ENCODE measurements at regions not wholly inside any gene's neighbourhood (a gene's known extent, or its start where the extent isn't known, plus 50 kb on each side); places are given as distances from the start of the nearest gene placed in this dataset.

DNA sequence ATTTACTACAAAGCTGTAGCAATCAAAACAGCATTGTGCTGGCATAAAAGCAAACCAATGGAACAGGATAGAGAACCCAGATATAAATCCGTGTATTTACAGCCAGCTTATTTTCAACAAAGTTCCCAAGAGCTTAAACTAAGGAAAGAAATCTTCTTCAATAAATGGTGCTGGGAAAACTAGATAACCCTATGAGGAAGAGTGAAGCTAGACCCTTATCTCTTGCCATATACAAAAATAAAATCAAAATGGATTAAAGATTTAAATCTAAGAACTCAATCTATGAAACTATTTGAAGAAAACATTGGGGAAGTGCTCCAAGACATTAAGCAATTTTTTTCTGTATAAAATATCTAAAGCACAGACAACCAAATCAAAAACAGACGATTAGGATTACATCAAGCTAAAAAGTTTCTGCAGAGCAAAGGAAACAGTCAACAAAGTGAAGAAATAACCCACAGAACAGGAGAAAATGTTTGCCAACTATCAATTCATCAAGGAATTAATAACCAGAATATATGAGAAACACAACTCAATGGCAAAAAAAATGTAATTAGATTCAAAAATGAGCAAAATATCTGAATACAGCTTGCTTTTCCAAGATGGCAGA is 480.7 kb downstream of the LMO7 start:
- Mint-ChIP-seq H3K9me3 (peaks cover 2 to 14% (median 5%) of the 10 kb centered on the region in 3 donors), H3K4me1 (no peaks in the 10 kb centered on the region), H3K27me3 (no peaks in the 10 kb centered on the region), H3K36me3 (peaks cover 1% of the 10 kb centered on the region), H3K27ac (no peak overlapping the region), H3K4me3 (no peak overlapping the region)

DNA sequence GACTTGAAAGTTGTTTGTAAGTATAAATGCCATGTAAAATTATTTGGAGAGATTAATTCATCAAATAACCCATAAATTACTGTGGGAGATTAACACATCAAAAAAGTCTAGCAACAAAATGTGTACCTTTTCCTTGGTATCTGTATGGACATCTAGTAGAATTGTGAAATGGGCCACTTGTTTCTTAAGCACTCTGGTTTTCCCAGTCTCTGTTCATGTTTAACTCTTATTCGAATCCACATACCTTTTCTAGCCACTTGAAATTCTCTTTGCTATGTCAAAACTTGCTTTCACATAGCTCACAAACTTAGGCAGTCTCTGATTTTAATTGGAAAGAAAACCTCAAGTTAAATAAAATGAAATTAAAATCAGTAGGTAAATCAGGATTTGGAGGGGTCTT is 470.6 kb downstream of the LMO7 start:
- no peaks in the 10 kb centered on the region for H3K4me1 Mint-ChIP-seq
- no peaks in the 10 kb centered on the region for H3K36me3 Mint-ChIP-seq
- no peak overlapping the region for H3K4me3 Mint-ChIP-seq
- H3K9me3 Mint-ChIP-seq, result peaks cover 2 to 6% (median 6%) of the 10 kb centered on the region in 3 donors
- H3K27ac Mint-ChIP-seq, result no peak overlapping the region
- H3K27me3 Mint-ChIP-seq, result no peaks in the 10 kb centered on the region

DNA sequence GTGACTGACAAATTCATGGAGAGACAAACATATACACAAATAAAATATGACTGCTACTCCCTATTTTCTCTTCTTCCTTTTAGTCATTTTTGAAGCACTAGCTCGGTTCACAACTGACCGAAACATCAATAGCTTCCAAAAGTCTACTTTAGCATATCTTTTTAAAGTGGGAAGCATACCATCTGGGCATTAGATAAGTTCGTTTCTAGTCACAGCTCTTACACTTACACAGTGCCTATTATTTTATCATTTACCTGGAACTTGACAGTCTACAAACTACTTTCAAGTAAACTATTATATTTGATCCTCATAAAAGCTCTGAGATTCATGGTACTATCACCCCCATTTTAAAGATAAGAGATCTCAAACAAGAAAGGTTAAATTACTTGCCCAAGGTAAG is 458.5 kb downstream of the LMO7 start:
- peaks cover 0 to 1% (median 0%) of the 10 kb centered on the region in 3 donors for H3K9me3 Mint-ChIP-seq
- H3K27me3 Mint-ChIP-seq, result no peaks in the 10 kb centered on the region
- no peaks in the 10 kb centered on the region for H3K4me1 Mint-ChIP-seq
- H3K27ac Mint-ChIP-seq, result no peak overlapping the region
- H3K36me3 Mint-ChIP-seq, result no peaks in the 10 kb centered on the region
- no peak overlapping the region for H3K4me3 Mint-ChIP-seq

GRCh38 chr13:76091076-76091475 is 454.9 kb downstream of the LMO7 start:
- Mint-ChIP-seq H3K4me3 (no peak overlapping the region), H3K27me3 (no peaks in the 10 kb centered on the region), H3K9me3 (peaks cover 6 to 9% (median 8%) of the 10 kb centered on the region in 3 donors), H3K27ac (no peak overlapping the region), H3K4me1 (no peaks in the 10 kb centered on the region), H3K36me3 (no peaks in the 10 kb centered on the region)

GRCh38 chr13:76086729-76087128 is 450.6 kb downstream of the LMO7 start:
- Mint-ChIP-seq H3K4me1 (no peaks in the 10 kb centered on the region), H3K36me3 (no peaks in the 10 kb centered on the region), H3K27ac (no peak overlapping the region), H3K9me3 (peaks cover 7 to 9% (median 8%) of the 10 kb centered on the region in 3 donors), H3K4me3 (no peak overlapping the region), H3K27me3 (no peaks in the 10 kb centered on the region)

GRCh38 chr13:76067850-76068249 is 431.7 kb downstream of the LMO7 start:
- H3K4me3 Mint-ChIP-seq, result no peak overlapping the region
- no peaks in the 10 kb centered on the region for H3K4me1 Mint-ChIP-seq
- peaks cover 8 to 14% (median 9%) of the 10 kb centered on the region in 3 donors for H3K9me3 Mint-ChIP-seq
- peaks cover 1% of the 10 kb centered on the region for H3K36me3 Mint-ChIP-seq
- H3K27ac Mint-ChIP-seq, result no peak overlapping the region
- no peaks in the 10 kb centered on the region for H3K27me3 Mint-ChIP-seq

GRCh38 chr13:76053181-76053580 is 417.1 kb downstream of the LMO7 start:
- H3K9me3 Mint-ChIP-seq, result peaks cover 0 to 3% (median 3%) of the 10 kb centered on the region in 3 donors
- no peaks in the 10 kb centered on the region for H3K27me3 Mint-ChIP-seq
- H3K36me3 Mint-ChIP-seq, result no peaks in the 10 kb centered on the region
- no peak overlapping the region for H3K27ac Mint-ChIP-seq
- no peaks in the 10 kb centered on the region for H3K4me1 Mint-ChIP-seq
- H3K4me3 Mint-ChIP-seq, result no peak overlapping the region

DNA sequence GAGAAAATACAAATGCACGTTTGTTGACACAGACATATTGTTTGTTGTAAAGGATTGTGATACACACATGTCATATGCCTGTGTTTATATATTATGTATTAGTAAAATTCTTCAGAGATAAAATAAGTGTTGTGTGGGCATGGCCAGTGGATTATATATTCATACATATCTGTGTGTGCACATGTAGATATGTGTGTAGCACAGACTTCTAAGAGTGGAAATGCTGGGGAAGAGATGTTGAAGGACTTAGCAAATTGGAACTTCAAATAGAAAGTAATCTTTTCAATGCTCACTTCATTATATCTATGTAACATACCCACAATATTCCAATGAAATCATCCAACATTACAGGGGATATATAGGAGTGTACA is 413.2 kb downstream of the LMO7 start:
- Mint-ChIP-seq H3K36me3 (no peaks in the 10 kb centered on the region), H3K27me3 (no peaks in the 10 kb centered on the region), H3K4me3 (no peak overlapping the region), H3K4me1 (no peaks in the 10 kb centered on the region), H3K9me3 (peaks cover 0 to 3% (median 0%) of the 10 kb centered on the region in 3 donors), H3K27ac (no peak overlapping the region)

GRCh38 chr13:76048675-76049375 is 412.7 kb downstream of the LMO7 start:
- Mint-ChIP-seq H3K4me1 (no peaks in the 10 kb centered on the region), H3K9me3 (peaks cover 0 to 3% (median 0%) of the 10 kb centered on the region in 3 donors), H3K27ac (no peak overlapping the region), H3K36me3 (no peaks in the 10 kb centered on the region), H3K27me3 (no peaks in the 10 kb centered on the region), H3K4me3 (no peak overlapping the region)

- Mint-ChIP-seq H3K9me3 (peaks cover 0 to 3% (median 0%) of the 10 kb centered on the region in 3 donors), H3K4me1 (no peaks in the 10 kb centered on the region), H3K27me3 (no peaks in the 10 kb centered on the region), H3K36me3 (no peaks in the 10 kb centered on the region), H3K4me3 (no peak overlapping the region), H3K27ac (no peak overlapping the region)
These were observed 412.0 kb downstream of the LMO7 start for GRCh38 chr13:76048131-76048530.

GRCh38 chr13:76043874-76044273 is 407.7 kb downstream of the LMO7 start:
- Mint-ChIP-seq H3K9me3 (no peaks in the 10 kb centered on the region), H3K36me3 (no peaks in the 10 kb centered on the region), H3K27me3 (no peaks in the 10 kb centered on the region), H3K4me3 (no peak overlapping the region), H3K4me1 (no peaks in the 10 kb centered on the region), H3K27ac (no peak overlapping the region)

- H3K4me1 Mint-ChIP-seq, result no peaks in the 10 kb centered on the region
- H3K27me3 Mint-ChIP-seq, result no peaks in the 10 kb centered on the region
- H3K9me3 Mint-ChIP-seq, result no peaks in the 10 kb centered on the region
- H3K4me3 Mint-ChIP-seq, result no peak overlapping the region
- H3K27ac Mint-ChIP-seq, result no peak overlapping the region
- H3K36me3 Mint-ChIP-seq, result no peaks in the 10 kb centered on the region
These were observed 403.0 kb downstream of the LMO7 start for GRCh38 chr13:76038920-76039716.

GRCh38 chr13:76036176-76036575 is 400.0 kb downstream of the LMO7 start:
- Mint-ChIP-seq H3K9me3 (no peaks in the 10 kb centered on the region), H3K4me1 (no peaks in the 10 kb centered on the region), H3K27me3 (no peaks in the 10 kb centered on the region), H3K27ac (no peak overlapping the region), H3K36me3 (no peaks in the 10 kb centered on the region), H3K4me3 (no peak overlapping the region)

- Mint-ChIP-seq H3K27ac (no peak overlapping the region), H3K36me3 (no peaks in the 10 kb centered on the region), H3K4me1 (no peaks in the 10 kb centered on the region), H3K9me3 (no peaks in the 10 kb centered on the region), H3K27me3 (no peaks in the 10 kb centered on the region), H3K4me3 (no peak overlapping the region)
These were observed 399.6 kb downstream of the LMO7 start for GRCh38 chr13:76035711-76036110.

DNA sequence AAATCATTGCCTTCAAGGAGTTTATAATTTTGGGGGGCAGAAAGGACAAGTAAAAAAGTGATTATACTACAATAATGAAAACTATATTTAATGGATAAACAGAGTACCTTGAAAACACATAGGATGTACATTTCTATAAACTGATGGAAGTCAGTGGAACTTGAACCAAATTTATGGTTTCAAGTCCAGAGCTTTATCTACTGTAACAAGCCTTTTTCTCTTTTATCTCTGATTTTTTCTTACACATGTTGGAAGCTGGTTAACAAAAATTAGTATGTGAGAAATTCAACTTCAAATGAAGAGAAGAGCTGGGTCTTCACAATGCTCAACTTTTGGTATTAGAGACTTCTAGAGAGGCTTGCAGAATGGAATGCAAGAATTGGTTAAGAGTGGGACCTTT is 393.6 kb downstream of the LMO7 start:
- Mint-ChIP-seq H3K4me1 (no peaks in the 10 kb centered on the region), H3K27ac (no peak overlapping the region), H3K9me3 (peaks cover 0 to 3% (median 0%) of the 10 kb centered on the region in 3 donors), H3K27me3 (no peaks in the 10 kb centered on the region), H3K4me3 (no peak overlapping the region), H3K36me3 (no peaks in the 10 kb centered on the region)

Measured in IgD-negative memory B cell (primary cell).